IPS DF 19.7 (cell line): ENCODE measurements at regions not wholly inside any gene's neighbourhood (a gene's known extent, or its start where the extent isn't known, plus 50 kb on each side); places are given as distances from the start of the nearest gene placed in this dataset.
"Not testable (repeated sequence)": the region's sequence is repeated elsewhere in the genome, so short reads cannot be mapped to it uniquely, and the experiment has no call there.

Experiments used
- DNase-seq: peaks from one replicate; pipeline ENCODE4 v3.0.0-alpha.2; 2013; ENCODE audit warnings: low read depth, low spot score

DNA sequence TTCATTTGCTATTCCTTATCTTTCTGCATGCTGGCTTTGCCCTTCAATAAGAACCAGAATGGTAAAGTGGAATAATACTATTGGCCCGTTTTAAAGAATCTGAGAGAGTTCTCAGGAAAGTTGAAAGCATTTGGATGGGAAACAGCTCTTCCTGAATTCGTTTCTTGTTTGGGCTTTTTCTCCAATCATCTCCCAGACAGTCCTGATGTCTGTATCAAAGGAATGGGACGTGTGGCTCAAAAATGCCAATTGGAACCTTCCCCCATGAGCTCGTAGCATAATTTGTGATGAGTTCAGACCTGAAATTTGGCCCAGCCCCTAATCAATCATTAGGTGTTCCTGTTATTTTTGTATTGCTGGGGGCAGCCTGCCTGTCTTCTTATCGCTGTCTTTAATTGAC, 75.8 kb upstream of the BACH2 start:
- no peak for DNase-seq

DNA sequence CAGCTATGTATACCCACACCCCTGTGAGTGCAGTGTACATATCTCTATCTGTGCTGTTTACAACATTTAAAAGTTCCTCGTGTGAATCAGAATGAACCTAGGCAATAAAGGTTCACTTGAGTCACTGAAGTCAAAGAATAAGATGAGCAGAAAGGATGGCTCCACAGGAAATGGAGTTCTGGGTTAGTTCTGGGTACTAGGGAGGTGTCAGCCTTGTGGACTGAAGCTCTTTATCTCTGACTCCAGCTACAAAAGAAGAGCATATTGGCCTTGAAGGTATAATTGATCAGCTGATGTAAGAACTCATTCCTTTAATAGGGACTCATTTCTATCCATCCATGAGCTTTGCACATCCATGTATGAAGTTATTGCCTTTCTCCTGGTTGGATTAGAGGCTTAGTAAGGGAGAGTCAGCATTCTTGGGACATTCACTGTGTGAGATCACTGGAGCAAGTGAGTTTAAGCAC, 73.9 kb upstream of the BACH2 start:
- no peak for DNase-seq

DNA sequence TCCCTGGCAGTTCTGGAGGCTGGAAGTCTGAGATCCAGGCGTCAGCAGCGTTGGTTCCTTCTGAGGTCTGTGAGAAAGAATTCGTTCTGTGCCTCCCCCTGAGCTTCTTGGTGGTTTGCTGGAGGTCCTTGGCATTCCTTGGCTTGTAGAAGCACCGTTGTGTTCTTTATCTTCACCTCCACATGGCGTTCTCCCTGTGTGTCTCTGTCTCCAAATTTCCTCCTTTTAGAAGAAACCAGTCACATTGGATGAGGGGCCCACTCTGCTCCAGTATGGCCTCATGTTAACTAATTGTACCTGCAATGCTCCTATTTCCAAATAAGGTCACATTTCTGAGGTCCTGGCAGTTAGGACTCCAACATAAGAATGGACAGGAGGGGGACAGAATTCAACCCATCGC, 73.0 kb upstream of the BACH2 start:
- DNase-seq: no peak

DNA sequence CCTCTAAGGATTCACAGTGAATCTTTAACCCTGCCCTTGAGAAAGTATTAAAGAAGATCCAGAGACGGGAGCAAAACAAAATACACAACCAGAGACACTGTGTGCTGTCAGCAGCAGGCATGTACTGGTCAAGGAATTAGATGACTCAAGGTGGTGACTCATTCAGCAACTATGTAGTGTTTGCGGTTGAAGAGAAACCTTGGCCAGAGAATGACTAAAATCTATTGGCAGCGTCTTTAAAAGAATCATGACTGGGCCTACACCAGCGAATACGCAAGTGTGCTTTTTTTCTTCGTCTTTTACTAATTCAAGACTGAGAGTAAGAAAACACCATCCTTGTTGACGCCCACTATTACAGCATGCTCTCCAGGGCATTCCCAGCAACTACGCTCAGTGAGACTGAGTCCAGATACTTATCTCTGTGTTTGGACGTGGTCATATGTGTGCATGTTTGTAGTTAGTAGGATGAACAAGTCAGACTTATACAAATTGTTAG, 72.4 kb upstream of the BACH2 start:
- DNase-seq: peak; percentile 93

DNA sequence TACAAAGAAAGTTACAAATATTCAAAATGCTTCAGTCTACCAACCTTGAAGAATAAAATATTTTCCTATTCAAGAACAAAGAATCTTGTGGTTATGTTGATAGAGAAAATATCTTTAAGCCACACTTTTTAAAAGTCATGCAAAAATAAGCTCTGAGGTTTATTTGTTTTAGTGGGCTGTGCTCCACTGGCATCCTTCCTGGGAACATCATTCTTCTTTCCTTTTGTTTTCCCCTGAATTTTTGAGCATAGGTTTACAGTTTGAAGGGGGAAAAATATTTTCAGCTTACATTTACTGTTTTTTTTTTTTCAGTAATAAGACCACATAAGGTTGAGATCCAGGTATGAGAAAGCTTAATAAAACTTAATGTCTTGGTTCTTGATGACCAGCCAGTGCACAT, 72.0 kb upstream of the BACH2 start:
- no peak for DNase-seq

DNA sequence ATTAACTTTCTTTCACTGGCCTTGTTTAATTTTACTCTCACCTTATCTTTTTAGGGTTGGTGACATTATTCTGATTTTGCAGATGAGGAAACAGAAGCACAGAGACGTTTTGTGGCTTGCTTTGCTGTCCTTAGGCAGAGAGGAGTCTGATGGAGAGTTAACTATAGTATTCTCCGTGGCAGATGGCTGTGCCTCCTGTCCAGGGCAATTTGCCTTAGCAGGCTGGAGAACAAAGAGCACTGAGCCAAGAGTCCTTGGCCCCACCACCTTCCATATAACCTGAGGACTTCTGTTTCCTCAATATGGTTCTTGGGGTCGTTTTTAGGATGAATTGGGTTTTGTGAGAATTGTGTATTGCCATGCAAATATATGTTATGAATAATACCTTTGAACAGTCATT, 71.4 kb upstream of the BACH2 start:
- no peak for DNase-seq

DNA sequence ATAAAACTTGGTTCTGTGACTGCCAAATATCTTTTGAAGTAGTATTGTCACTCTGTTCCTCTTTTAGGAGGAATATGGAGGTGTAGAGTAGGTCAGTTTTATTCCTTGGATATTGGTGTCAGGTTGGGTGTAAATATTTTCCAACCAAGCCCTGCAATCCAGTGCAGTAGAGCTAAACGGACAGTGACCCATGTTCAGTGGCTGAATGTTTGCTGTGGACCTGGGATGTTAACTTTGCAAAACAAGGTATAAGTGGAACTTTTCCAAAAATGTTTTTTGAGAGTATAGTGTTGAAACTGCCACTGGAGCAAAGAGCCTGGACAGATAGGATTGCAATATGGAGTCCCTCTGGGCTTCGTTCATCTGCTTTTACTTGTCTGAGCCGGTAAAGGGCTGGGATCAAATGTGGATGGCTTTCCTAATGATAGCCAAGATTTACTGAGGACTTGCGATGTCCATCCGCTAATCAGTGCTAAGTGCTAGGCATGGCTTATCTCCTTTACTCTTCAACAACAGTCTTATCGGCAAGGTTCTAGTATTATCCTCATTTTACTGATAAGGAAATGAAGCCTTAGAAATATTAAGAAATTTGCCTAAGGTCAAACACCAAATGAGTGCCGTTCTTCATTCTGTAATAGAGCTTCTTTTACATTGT, 69.0 kb upstream of the BACH2 start:
- DNase-seq: no peak

DNA sequence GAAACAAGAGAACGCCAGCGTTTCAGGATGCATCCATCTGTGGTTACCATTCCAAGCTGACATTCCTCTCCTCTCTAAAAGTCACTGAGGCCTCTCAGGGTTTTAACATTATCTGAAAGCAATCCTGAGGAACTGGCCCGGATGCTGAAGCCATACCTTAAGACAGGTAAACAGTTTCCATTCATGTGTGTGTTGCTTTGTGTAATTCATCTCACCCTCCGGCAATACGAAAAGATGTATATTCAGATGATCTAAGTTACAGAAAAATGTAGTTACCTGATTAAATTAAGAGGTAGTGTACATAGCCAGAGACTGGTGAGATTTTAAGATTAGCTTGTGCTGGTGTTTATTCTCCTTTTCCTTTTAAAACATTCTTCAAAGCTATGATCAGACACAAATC, 68.4 kb upstream of the BACH2 start:
- no peak for DNase-seq

DNA sequence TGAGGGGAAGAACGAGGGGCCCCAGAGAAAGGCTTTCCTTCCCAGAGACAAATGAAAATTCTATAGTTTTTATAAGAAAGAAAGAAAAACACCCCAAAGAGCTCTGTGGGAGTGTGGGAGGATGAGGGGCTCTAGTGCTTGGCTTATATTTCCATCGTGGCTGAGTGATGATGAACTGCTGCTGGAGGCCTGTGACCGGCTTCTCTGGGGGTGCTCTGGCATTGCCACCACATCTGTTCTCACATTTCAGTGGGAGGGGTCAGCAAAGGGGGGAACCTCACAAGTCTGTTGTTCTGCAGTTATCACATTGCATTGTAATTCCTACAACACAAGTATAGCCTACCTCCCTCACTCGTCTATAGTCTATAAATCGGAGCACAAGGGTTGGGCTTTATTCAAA, 67.6 kb upstream of the BACH2 start:
- no peak for DNase-seq

DNA sequence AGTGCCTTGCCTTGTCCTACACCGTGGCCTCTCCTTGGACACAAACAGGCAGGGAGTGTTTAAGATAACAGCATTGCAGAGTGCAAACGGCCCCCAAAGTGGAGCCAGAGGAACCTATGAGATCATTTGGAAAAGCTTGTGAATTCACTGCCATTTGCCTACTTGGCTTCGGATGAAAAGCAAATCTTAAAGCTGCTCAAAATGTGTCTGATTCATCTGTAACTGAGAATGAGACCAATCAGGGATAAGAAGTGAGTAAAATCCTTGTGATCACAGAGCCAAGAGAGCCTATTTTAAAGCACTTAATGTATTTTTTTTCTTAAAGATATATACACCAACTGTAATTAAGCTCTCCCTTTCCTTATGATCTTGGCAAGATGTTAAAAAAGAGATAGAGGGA, 65.7 kb upstream of the BACH2 start:
- DNase-seq: no peak

DNA sequence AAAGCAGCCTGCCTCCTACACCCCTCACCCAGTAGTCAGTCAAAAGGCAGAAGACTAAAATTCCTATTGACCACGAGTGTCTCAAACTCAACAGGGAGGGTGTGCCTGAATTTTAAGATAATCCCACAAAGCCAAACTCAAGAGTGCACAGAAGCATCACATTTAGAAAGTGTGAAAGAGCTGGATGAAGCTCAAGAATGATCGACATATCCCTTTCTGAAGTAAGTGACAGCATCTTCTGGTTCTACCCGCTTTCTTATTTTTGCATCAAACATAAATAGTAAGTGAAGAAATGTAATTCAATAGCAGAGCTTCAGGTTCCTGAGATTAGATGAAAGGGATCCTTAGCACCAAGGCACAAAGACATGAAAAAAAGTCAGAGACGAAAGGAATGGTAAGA, 64.5 kb upstream of the BACH2 start:
- DNase-seq: no peak

DNA sequence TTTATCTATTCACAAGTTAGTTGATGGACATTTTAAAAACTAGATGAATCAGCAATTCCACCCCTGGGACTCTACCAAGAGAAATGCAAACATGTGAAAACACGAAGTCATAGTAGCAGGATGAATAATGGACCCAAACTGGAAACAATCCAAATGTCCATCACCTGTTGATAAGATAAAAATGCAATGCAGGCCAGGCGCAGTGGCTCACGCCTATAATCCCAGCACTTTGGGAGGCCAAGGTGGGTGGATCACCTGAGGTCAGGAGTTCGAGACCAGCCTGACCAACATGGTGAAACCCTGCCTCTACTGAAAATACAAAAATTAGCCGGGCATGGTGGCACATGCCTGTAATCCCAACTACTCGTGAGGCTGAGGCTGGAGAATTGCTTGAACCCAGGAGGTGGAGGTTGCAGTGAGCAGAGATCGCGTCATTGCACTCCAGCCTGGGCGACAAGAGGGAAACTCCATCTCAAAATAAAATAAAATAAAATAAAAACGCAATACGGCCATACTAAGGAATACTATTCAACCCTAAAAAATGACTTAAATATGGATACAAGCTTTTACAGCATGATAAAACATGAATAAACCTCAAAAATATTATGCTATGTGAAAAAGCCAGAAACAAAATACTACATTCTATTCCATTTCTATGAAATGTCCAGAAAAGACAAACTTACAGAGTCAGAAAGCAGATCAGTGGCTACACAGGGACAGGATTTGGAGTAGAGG, 61.6 kb upstream of the BACH2 start:
- not testable (repeated sequence) for DNase-seq

DNA sequence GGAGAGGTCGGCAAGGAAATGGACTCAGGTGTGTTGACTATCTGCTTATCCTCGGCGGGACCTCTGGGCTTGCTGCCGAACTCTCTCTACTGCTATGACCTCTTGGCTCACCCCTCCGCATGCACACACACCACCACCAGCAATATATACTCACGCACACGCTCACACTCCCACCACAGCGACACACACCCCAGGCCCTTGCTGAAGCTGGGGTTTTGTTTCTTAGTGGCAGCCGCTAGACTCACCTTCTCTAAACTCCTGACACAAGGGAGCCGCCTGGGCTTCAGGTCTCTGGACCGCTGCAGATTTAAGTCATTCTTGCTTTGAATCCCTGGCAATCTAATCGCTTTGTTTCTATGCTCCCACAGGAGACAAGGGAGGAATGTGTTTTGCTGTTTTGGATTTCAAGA, 59.4 kb upstream of the BACH2 start:
- no peak for DNase-seq

DNA sequence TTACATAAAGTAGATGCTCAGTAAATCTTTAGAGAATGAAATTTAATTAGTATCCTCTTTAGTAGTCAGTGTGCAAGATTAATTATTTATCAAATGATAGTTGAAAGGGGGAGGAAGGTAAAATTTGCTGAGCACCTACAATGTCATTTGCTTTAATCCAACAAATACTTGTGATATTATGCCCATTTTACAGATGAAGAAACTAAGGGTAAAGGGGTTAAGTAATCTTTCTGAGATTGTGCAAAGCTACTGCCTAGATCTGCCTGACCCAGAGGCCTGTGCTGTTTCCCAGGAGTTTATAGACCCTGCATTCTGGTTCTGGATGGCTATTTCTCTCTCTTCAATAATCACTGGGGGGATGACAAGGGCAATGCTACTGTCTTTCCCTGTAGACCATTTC, 58.3 kb upstream of the BACH2 start:
- DNase-seq: no peak

DNA sequence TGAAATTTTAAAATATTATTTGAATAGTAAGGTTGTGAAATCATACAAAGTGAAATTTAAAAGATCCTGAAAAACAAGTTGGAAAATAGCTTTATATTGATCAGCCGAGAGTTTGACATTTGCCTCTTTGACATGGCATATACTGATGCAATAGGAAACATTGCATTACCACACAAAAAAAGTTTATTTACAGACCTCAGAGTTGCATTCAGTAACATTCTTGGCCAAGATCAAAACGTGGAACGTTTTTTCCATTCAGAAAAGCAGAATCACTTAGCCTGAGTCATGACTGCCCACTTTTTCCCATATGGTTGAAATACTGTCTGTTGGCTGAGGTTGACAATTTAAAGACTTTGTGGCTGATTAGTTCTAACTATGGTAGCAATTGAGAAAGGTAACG, 55.1 kb upstream of the BACH2 start:
- DNase-seq: no peak

DNA sequence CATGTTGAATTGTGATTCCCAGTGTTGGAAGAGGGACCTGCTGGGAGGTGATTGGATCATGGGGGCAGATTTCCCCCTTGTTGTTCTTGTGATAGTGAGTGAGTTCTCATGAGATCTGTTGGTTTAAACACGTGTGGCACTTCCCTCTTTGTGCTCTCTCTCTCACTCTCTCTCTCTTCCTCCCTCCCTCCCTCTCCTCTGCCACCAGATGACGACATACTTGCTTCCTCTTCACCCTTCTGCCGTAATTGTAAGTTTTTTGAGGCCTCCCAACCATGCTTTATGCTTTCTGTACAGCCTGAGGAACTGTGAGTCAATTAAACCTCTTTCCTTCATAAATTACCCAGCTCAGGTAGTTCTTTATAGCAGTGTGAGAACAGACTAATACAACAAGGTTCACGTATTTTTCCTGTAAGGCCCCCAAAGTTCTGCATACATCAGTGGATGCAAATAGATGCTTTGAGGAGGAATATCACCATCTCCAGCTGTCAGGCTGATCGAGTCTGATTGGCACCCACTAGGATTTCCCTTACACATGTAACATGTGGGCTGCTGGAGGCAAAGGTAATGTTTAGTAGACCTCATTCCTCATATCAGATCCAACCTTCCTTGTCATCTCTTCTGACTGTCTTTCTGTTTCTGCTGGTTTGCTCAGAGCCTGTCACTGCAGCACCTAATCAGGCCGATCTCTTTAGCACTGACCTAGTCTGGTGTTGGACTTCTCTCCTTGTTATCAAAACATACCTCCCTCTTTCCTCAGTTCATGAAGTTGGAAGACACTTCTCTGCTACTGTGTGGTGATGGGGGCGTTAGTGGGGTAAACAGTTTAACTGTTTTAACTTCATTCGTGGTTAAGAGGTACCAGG, 54.3 kb upstream of the BACH2 start:
- DNase-seq: no peak

DNA sequence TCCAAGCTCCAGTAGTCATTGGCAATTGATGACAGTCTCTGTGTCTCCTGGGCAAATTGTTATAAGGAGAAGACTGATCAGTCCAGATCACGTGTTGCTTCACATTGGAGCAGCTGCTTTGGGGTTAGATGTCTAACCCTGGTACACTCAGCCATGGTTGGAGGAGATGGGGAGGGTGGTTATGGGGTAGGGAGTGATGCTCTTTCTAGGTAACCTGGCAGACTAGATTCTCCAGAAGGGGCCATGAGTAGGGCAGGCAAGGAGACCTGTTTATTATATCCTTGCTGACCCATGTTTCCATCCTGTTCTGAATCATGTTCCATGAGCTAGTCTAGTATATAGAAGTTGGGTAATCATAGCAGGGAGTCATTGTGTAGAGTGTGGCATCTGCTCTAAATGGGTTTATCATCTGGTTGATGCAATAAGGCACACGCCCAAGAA, 50.8 kb upstream of the BACH2 start:
- DNase-seq: no peak

DNA sequence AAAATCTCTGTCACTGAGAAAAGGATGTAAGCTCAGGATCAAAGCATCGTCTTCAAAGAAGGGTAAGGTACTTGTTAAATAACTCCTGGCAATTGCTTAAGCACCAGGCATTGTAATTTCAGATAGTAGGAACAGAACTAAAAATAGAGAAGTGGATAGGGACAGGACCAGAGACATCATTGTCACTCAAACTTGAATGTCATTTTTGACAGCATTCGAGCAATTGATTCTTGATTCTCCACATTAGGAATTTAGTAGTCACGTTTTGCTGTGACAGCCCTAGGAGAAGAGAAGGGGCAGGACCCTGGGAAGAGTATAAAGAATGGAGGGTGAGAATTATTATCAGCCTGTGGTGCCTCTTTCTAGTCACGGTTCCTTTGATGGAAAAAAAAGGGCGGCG, 50.1 kb upstream of the BACH2 start:
- DNase-seq: no peak
